H1 (cell line): ENCODE measurements at regions not wholly inside any gene's neighbourhood (a gene's known extent, or its start where the extent isn't known, plus 50 kb on each side); places are given as distances from the start of the nearest gene placed in this dataset.

Experiments
- CTCF ChIA-PET: fragments of 300-600 bp; sonication (Branson Sonifier 250); formaldehyde crosslinking; loops from one replicate; lab custom pipeline; 2021; ENCODE audit not compliant: partially characterized antibody; lab: Charles Lee
- POLR2A ChIA-PET: fragments of 300-600 bp; sonication (Branson Sonifier 250); formaldehyde crosslinking; loops from one replicate; lab custom pipeline; 2021; ENCODE audit warnings: inconsistent platforms; ENCODE audit not compliant: partially characterized antibody; lab: Charles Lee
- DNase-seq, 2 experiments: peaks; one replicate each; pipeline versions ENCODE4 v3.0.0 to v3.0.0-alpha.2; 2010 to 2022; ENCODE audit warnings: low spot score in 2 of 2, low read depth in 1 of 2, mixed read lengths in 1 of 2
- FAIRE-seq: peaks from 2 replicates; lab custom pipeline; 2011; peaks lifted over from hg19 to GRCh38; lab: Jason Lieb, UNC
- H2AFZ ChIP-seq: 2 replicates; pipeline ENCODE4 v1.8.1; 2012; ENCODE audit warnings: low read length, inconsistent platforms
- H2AK5ac ChIP-seq: 2 replicates; pipeline ENCODE4 v1.6.1; 2013; ENCODE audit warnings: low read depth, low read length
- H2BK120ac ChIP-seq: replicated peaks from 2 replicates; pipeline ENCODE3; 2013; ENCODE audit warnings: low read depth, low read length, inconsistent platforms
- H2BK12ac ChIP-seq: 2 replicates; pipeline ENCODE4 v1.6.1; 2013; ENCODE audit warnings: low read depth, low read length
- H2BK15ac ChIP-seq: 2 replicates; pipeline ENCODE4 v1.6.1; 2013; ENCODE audit warnings: low read length
- H2BK20ac ChIP-seq: 2 replicates; pipeline ENCODE4 v1.6.1; 2013; ENCODE audit warnings: low read length
- H2BK5ac ChIP-seq: 2 replicates; pipeline ENCODE4 v1.6.1; 2013; ENCODE audit warnings: low read depth, low read length
- H3K14ac ChIP-seq: 2 replicates; pipeline ENCODE4 v1.6.1; 2013; ENCODE audit warnings: inconsistent platforms; ENCODE audit not compliant: insufficient read length
- H3K18ac ChIP-seq: 2 replicates; pipeline ENCODE4 v1.6.1; 2013; ENCODE audit warnings: low read length; ENCODE audit errors: extremely low read depth
- H3K23ac ChIP-seq: 2 replicates; pipeline ENCODE4 v1.6.1; 2013; ENCODE audit warnings: inconsistent platforms; ENCODE audit not compliant: insufficient read length
- H3K23me2 ChIP-seq: 2 replicates; pipeline ENCODE4 v1.6.1; 2013; ENCODE audit warnings: low read depth, low read length
- H3K27ac ChIP-seq: 2 replicates; pipeline ENCODE4 v1.6.1; 2011; ENCODE audit warnings: low read depth, low read length, inconsistent platforms
- H3K27me3 ChIP-seq, 4 experiments: replicated peaks in 1 of 4; 1 replicate in 1 of 4; 2 replicates in 3 of 4; pipeline versions ENCODE4 v1.6.1 to v1.8.1; 2011 to 2013; ENCODE audit warnings: low read length in 3 of 4, mild to moderate bottlenecking in 3 of 4, inconsistent platforms in 2 of 4, mixed read lengths in 2 of 4, moderate library complexity in 1 of 4; ENCODE audit not compliant: control insufficient read depth in 3 of 4, insufficient read depth in 3 of 4; ENCODE audit errors: extremely low read depth in 1 of 4
- H3K36me3 ChIP-seq, 4 experiments: 2 replicates each; pipeline versions ENCODE4 v1.6.1 to v1.8.1; 2011 to 2013; ENCODE audit warnings: mild to moderate bottlenecking in 4 of 4, low read length in 3 of 4, moderate library complexity in 2 of 4, control low read depth in 1 of 4, inconsistent platforms in 1 of 4; ENCODE audit not compliant: insufficient read depth in 4 of 4, control insufficient read depth in 2 of 4
- H3K4ac ChIP-seq: replicated peaks from 2 replicates; pipeline ENCODE3; 2013; ENCODE audit warnings: low read length, low read depth, mixed read lengths, inconsistent platforms; ENCODE audit not compliant: insufficient read length
- H3K4me1 ChIP-seq, 4 experiments: replicated peaks in 1 of 4; 1 replicate in 1 of 4; 2 replicates in 3 of 4; pipeline versions ENCODE4 v1.6.1 to v1.8.1; 2011 to 2013; ENCODE audit warnings: low read length in 3 of 4, inconsistent platforms in 2 of 4, mixed read lengths in 1 of 4; ENCODE audit not compliant: insufficient read depth in 4 of 4, control insufficient read depth in 3 of 4
- H3K4me2 ChIP-seq, 2 experiments: 2 replicates each; pipeline versions ENCODE4 v1.6.1 to v1.8.1; 2011 to 2013; ENCODE audit warnings: low read depth in 2 of 2, low read length in 2 of 2, control low read depth in 1 of 2, inconsistent platforms in 1 of 2, mild to moderate bottlenecking in 1 of 2; ENCODE audit not compliant: insufficient read depth in 1 of 2
- H3K4me3 ChIP-seq, 4 experiments: fragments of 200-600, 300-600 bp in 1 of 4; sonication (generic), shearing (Covaris generic), sonication (Bioruptor Twin) in 1 of 4; 2 replicates each; pipeline versions ENCODE4 v1.5.1 to v1.8.1; 2011 to 2016; ENCODE audit warnings: low read length in 4 of 4, low read depth in 3 of 4, control low read depth in 2 of 4, inconsistent platforms in 2 of 4, mild to moderate bottlenecking in 2 of 4, mixed read lengths in 1 of 4, moderate library complexity in 1 of 4; ENCODE audit not compliant: insufficient read depth in 2 of 4; ENCODE audit errors: extremely low read depth in 1 of 4
- H3K56ac ChIP-seq: replicated peaks from 2 replicates; pipeline ENCODE3; 2013; ENCODE audit warnings: low read depth, mild to moderate bottlenecking, mixed read lengths, low read length, inconsistent platforms; ENCODE audit not compliant: insufficient read length
- H3K79me1 ChIP-seq: 2 replicates; pipeline ENCODE4 v1.6.1; 2013; ENCODE audit warnings: low read depth, low read length, control low read depth
- H3K79me2 ChIP-seq, 2 experiments: 2 replicates each; pipeline versions ENCODE4 v1.6.1 to v1.8.1; 2012 to 2013; ENCODE audit warnings: low read length in 2 of 2, mild to moderate bottlenecking in 2 of 2, inconsistent platforms in 1 of 2; ENCODE audit not compliant: insufficient read depth in 2 of 2, control insufficient read depth in 1 of 2
- H3K9ac ChIP-seq, 4 experiments: replicated peaks in 1 of 4; 1 replicate in 1 of 4; 2 replicates in 3 of 4; pipeline versions ENCODE4 v1.6.1 to v1.8.1; 2011 to 2013; ENCODE audit warnings: low read depth in 3 of 4, low read length in 3 of 4, control low read depth in 2 of 4, mild to moderate bottlenecking in 2 of 4, moderate library complexity in 2 of 4, inconsistent platforms in 1 of 4; ENCODE audit errors: extremely low read depth in 1 of 4
- H3K9me3 ChIP-seq, 2 experiments: 2 replicates each; pipeline versions ENCODE4 v1.6.1 to v1.8.1; 2012 to 2013; ENCODE audit warnings: mild to moderate bottlenecking in 2 of 2, moderate library complexity in 2 of 2, control low read depth in 1 of 2, inconsistent platforms in 1 of 2, low read depth in 1 of 2, low read length in 1 of 2, mixed read lengths in 1 of 2; ENCODE audit not compliant: insufficient read depth in 2 of 2
- H4K20me1 ChIP-seq, 2 experiments: replicated peaks in 1 of 2; 2 replicates each; pipeline versions ENCODE3 to v1.8.1; 2011 to 2013; ENCODE audit warnings: inconsistent platforms in 2 of 2, low read length in 2 of 2, mild to moderate bottlenecking in 1 of 2; ENCODE audit not compliant: insufficient read depth in 2 of 2, control insufficient read depth in 1 of 2
- H4K5ac ChIP-seq: 2 replicates; pipeline ENCODE4 v1.6.1; 2013; ENCODE audit warnings: low read length, low read depth, mixed read lengths, inconsistent platforms; ENCODE audit not compliant: insufficient read length
- H4K8ac ChIP-seq: 2 replicates; pipeline ENCODE4 v1.8.0; 2013; ENCODE audit warnings: mild to moderate bottlenecking, moderate library complexity, low read length, inconsistent platforms; ENCODE audit not compliant: insufficient read depth; ENCODE audit errors: extremely low read depth
- H4K91ac ChIP-seq: replicated peaks from 2 replicates; pipeline ENCODE3; 2013; ENCODE audit warnings: low read length, mixed read lengths, inconsistent platforms; ENCODE audit not compliant: insufficient read length
- ASH2L ChIP-seq: fragments of 200-600, 300-600 bp; sonication (generic); IDR thresholded peaks from one replicate; pipeline ENCODE4 v1.7.1; 2017; ENCODE audit warnings: low read length
- BRCA1 ChIP-seq: IDR thresholded peaks from 2 replicates; pipeline ENCODE4 v1.6.1; 2012; ENCODE audit warnings: low read depth, low read length, improper control_type of control experiment
- CEBPB ChIP-seq: IDR thresholded peaks from 2 replicates; pipeline ENCODE4 v1.6.1; 2012; ENCODE audit warnings: low read depth, low read length
- FOSL1 ChIP-seq: IDR thresholded peaks from 2 replicates; pipeline ENCODE4 v1.6.1; 2011; ENCODE audit warnings: mild to moderate bottlenecking, low read depth, low read length, moderate library complexity; ENCODE audit not compliant: insufficient read depth
- TCF12 ChIP-seq: IDR thresholded peaks from 2 replicates; pipeline ENCODE4 v1.6.1; 2011; ENCODE audit warnings: low read depth, mild to moderate bottlenecking, low read length

- Histone ChIP-seq H3K56ac (no peak overlapping the region), H2BK20ac (no peak overlapping the region), H3K23me2 (no peaks in the 10 kb centered on the region), H3K79me1 (no peaks in the 10 kb centered on the region), H2AK5ac (no peak overlapping the region), H3K4me1 (no peaks in the 10 kb centered on the region; a peak in 1 of 7 replicates), H2BK12ac (no peak overlapping the region), H3K4me3 (no peak overlapping the region), H3K9me3 (0 out of 4 replicates have a peak, but pooled peaks cover 0 to 2% of the 10 kb centered on the region in 2 experiments), H3K4ac (no peak overlapping the region), H3K79me2 (no peaks in the 10 kb centered on the region), H2AFZ (no peak overlapping the region), H2BK5ac (no peak overlapping the region), H4K8ac (no peak overlapping the region), H3K36me3 (no peaks in the 10 kb centered on the region), H3K18ac (no peak overlapping the region), H2BK120ac (no peak overlapping the region), H3K27ac (no peak overlapping the region), H2BK15ac (no peak overlapping the region), H3K23ac (no peak overlapping the region), H4K20me1 (no peaks in the 10 kb centered on the region), H3K4me2 (no peak overlapping the region), H3K14ac (no peak overlapping the region), H3K9ac (no peak overlapping the region), H4K5ac (no peak overlapping the region), H3K27me3 (no peaks in the 10 kb centered on the region), H4K91ac (no peak overlapping the region)
- no peak for DNase-seq
- TF ChIP-seq TCF12 (no peak), FOSL1 (no peak), CEBPB (no peak), ASH2L (no peak), BRCA1 (no peak)
- ChIA-PET POLR2A (no interaction called here), CTCF (no interaction called here)
- no peak for FAIRE-seq
Measured at GRCh38 chr12:70008944-70009343, 183.9 kb downstream of the MYRFL start.
